ENCODE measurements at regions not wholly inside any gene's neighbourhood (a gene's known extent, or its start where the extent isn't known, plus 50 kb on each side); places are given as distances from the start of the nearest gene placed in this dataset.

GRCh38 chr20:55555075-55555650, 450.2 kb downstream of the CBLN4 start:
- no peak for TF ChIP-seq EGR1 (IDR thresholded peaks at IDR 0.05)
- TF ChIP-seq MAX (IDR thresholded peaks at IDR 0.05), result no peak
- no peak for TF ChIP-seq REST (IDR thresholded peaks at IDR 0.05; ENCODE audit: low read depth)
- TF ChIP-seq RAD21 (IDR thresholded peaks at IDR 0.05; ENCODE audit: low read depth), result no peak

- TF ChIP-seq MAX (IDR thresholded peaks at IDR 0.05) (no peak), TAF1 (IDR thresholded peaks at IDR 0.05; ENCODE audit: low read depth) (no peak), ZBTB7A (IDR thresholded peaks at IDR 0.05; ENCODE audit: low read depth) (no peak), EGR1 (IDR thresholded peaks at IDR 0.05) (no peak), CREB1 (IDR thresholded peaks at IDR 0.05; ENCODE audit: low read depth) (no peak), TEAD4 (IDR thresholded peaks at IDR 0.05) (no peak), TCF12 (IDR thresholded peaks at IDR 0.05; ENCODE audit: low read depth) (no peak)
Measured at GRCh38 chr20:55544638-55545037, 460.7 kb downstream of the CBLN4 start.

- TF ChIP-seq REST (IDR thresholded peaks at IDR 0.05; ENCODE audit: low read depth) (no peak), CREB1 (IDR thresholded peaks at IDR 0.05; ENCODE audit: low read depth) (no peak), NFIC (IDR thresholded peaks at IDR 0.05) (no peak), CEBPB (IDR thresholded peaks at IDR 0.05) (no peak), TEAD4 (IDR thresholded peaks at IDR 0.05) (no peak), ZBTB7A (IDR thresholded peaks at IDR 0.05; ENCODE audit: low read depth) (no peak), EGR1 (IDR thresholded peaks at IDR 0.05) (no peak), FOXM1 (IDR thresholded peaks at IDR 0.05; ENCODE audit: borderline replicate concordance, low read depth) (no peak), RAD21 (IDR thresholded peaks at IDR 0.05; ENCODE audit: low read depth) (no peak)
Measured at GRCh38 chr20:55540486-55540885, 464.8 kb downstream of the CBLN4 start.

DNA sequence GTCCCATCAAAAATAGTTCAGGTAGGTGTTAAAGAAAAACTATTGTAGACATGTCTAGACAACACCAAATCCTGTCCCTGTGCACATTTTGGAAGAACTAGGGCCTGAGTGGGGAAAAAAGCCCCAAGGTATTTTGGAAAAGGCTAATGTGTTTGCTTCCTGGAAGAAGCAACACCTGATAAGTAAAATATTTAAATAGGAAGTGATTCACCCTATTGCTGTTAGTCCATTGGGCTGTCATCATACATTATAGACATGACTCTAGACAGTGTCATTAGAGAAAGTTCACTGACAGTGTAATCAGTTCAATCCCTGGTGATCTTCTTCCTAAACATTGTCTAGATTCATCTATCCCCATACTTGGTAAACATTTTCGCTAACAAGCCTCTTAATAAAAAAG, 465.3 kb downstream of the CBLN4 start:
- no peak for TF ChIP-seq TCF12 (IDR thresholded peaks at IDR 0.05; ENCODE audit: low read depth)
- TF ChIP-seq RAD21 (IDR thresholded peaks at IDR 0.05; ENCODE audit: low read depth), result no peak
- TF ChIP-seq ZBTB7A (IDR thresholded peaks at IDR 0.05; ENCODE audit: low read depth), result no peak
- TF ChIP-seq EGR1 (IDR thresholded peaks at IDR 0.05), result no peak
- no peak for TF ChIP-seq EP300 (IDR thresholded peaks at IDR 0.05; ENCODE audit: borderline replicate concordance)

DNA sequence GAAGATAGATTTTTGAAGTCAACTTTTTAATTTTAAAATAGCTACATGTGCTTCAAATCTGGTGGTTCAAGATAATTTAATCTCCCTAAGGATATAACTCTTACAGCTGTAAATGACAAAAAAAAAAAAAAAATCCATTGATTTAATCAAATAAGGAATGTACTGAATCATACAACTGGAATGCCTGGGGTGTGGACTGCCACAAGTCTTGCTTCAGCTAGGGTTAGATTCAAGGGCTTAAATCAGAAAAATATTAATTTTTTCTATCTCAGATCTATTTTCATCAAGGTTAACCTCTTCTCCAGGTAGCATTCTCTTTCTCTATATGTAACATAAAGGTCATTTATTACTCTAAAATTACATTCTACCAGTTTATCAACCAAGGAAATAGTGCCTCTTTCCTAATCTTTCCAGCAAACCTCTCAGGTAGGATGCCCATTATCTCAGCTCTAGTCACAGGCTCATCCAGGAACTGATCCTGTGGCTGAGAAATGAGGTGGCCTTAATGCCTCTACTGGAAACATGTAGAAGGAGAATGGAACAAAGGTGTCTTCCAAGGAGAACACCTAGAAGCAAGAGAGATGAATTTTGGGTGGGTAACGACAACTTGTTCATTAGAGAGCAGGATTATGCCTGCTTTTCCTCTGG, 466.9 kb downstream of the CBLN4 start:
- no peak for TF ChIP-seq ZBTB7A (IDR thresholded peaks at IDR 0.05; ENCODE audit: low read depth)
- TF ChIP-seq CEBPB (IDR thresholded peaks at IDR 0.05), result no peak

- no peak for TF ChIP-seq CEBPB (IDR thresholded peaks at IDR 0.05)
Measured at GRCh38 chr20:55535366-55535765, 470.0 kb downstream of the CBLN4 start.

DNA sequence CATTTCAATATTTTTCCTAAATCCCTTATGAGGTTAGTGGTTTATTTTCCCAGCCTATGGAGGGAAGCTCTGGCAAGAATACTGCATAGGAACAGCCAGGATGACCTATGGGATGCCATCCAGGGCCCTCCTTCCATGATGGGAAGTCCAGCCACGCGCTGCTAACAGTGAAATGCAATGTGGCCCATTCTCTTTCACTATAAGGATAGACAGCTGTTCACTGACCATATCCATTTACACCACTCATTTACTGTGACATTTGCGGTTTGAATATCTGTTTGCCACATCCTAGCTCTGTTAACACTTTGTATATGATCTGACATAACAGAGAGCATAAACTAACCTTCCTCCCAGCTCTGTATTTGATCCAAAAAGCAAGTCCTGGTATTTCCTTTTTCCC, 471.7 kb downstream of the CBLN4 start:
- TF ChIP-seq FOXM1 (IDR thresholded peaks at IDR 0.05; ENCODE audit: borderline replicate concordance, low read depth), result no peak
- TF ChIP-seq, protein P1, sequence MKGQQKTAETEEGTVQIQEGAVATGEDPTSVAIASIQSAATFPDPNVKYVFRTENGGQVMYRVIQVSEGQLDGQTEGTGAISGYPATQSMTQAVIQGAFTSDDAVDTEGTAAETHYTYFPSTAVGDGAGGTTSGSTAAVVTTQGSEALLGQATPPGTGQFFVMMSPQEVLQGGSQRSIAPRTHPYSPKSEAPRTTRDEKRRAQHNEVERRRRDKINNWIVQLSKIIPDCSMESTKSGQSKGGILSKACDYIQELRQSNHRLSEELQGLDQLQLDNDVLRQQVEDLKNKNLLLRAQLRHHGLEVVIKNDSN (IDR thresholded peaks at IDR 0.05), result no peak
- no peak for TF ChIP-seq RAD21 (IDR thresholded peaks at IDR 0.05; ENCODE audit: low read depth)
- no peak for TF ChIP-seq TCF12 (IDR thresholded peaks at IDR 0.05; ENCODE audit: low read depth)
- no peak for TF ChIP-seq EP300 (IDR thresholded peaks at IDR 0.05; ENCODE audit: borderline replicate concordance)
- no peak for TF ChIP-seq NFIC (IDR thresholded peaks at IDR 0.05)
- no peak for TF ChIP-seq ZBTB7A (IDR thresholded peaks at IDR 0.05; ENCODE audit: low read depth)
- no peak for TF ChIP-seq EGR1 (IDR thresholded peaks at IDR 0.05)
- TF ChIP-seq CEBPB (IDR thresholded peaks at IDR 0.05), result no peak
- no peak for TF ChIP-seq TAF1 (IDR thresholded peaks at IDR 0.05; ENCODE audit: low read depth)
- no peak for TF ChIP-seq MAX (IDR thresholded peaks at IDR 0.05)
- TF ChIP-seq YY1 (IDR thresholded peaks at IDR 0.05; ENCODE audit: low read depth), result no peak
